Muscle of back (tissue), 3 donors: ENCODE measurements at regions not wholly inside any gene's neighbourhood (a gene's known extent, or its start where the extent isn't known, plus 50 kb on each side); places are given as distances from the start of the nearest gene placed in this dataset.

Experiments used
- DNase-seq, 3 donors: peaks; one replicate each; pipeline versions ENCODE4 v3.0.0 to v3.0.0-alpha.2; 2013

- peak; percentile 61 to 87 (median 86) for DNase-seq
Observed at GRCh38 chr6:157756708-157757429, 66.2 kb upstream of the SNX9 start.

- no peak for DNase-seq
Observed at GRCh38 chr6:157757430-157758403, 65.3 kb upstream of the SNX9 start.

GRCh38 chr6:157758516-157759023 is 64.5 kb upstream of the SNX9 start:
- no peak for DNase-seq

- DNase-seq = no peak
Observed at GRCh38 chr6:157759028-157759427, 64.0 kb upstream of the SNX9 start.

- DNase-seq = no peak
Observed at GRCh38 chr6:157760137-157760536, 62.9 kb upstream of the SNX9 start.

- DNase-seq = peak in 1 of 3 donors; percentile 72
Observed at GRCh38 chr6:157760589-157761330, 62.3 kb upstream of the SNX9 start.

- DNase-seq = peak in 1 of 3 donors; percentile 37
Observed at GRCh38 chr6:157761331-157761921, 61.6 kb upstream of the SNX9 start.

GRCh38 chr6:157761926-157762325 is 61.1 kb upstream of the SNX9 start:
- DNase-seq = no peak

GRCh38 chr6:157762636-157763035 is 60.4 kb upstream of the SNX9 start:
- no peak for DNase-seq

- peak in 2 of 3 donors; percentile 35 to 51 for DNase-seq
Observed at GRCh38 chr6:157763129-157763903, 59.7 kb upstream of the SNX9 start.

GRCh38 chr6:157763904-157764177 is 59.2 kb upstream of the SNX9 start:
- no peak for DNase-seq

GRCh38 chr6:157764178-157765068 is 58.6 kb upstream of the SNX9 start:
- DNase-seq = peak; percentile 79 to 99 (median 91)

GRCh38 chr6:157766901-157767774 is 55.9 kb upstream of the SNX9 start:
- no peak for DNase-seq

GRCh38 chr6:157767775-157768156 is 55.3 kb upstream of the SNX9 start:
- no peak for DNase-seq

GRCh38 chr6:157768304-157768703 is 54.7 kb upstream of the SNX9 start:
- DNase-seq = no peak

- no peak for DNase-seq
Observed at GRCh38 chr6:157768863-157769551, 54.0 kb upstream of the SNX9 start.

- no peak for DNase-seq
Observed at GRCh38 chr6:157769776-157770426, 53.1 kb upstream of the SNX9 start.

- peak in 1 of 3 donors; percentile 38 for DNase-seq
Observed at GRCh38 chr6:157770946-157771345, 52.1 kb upstream of the SNX9 start.
